ENCODE measurements at regions not wholly inside any gene's neighbourhood (a gene's known extent, or its start where the extent isn't known, plus 50 kb on each side); places are given as distances from the start of the nearest gene placed in this dataset.
"Not testable (repeated sequence)": the region's sequence is repeated elsewhere in the genome, so short reads cannot be mapped to it uniquely, and the experiment has no call there.

GRCh38 chr9:40962461-40962860, 166.0 kb downstream of the FOXD4L6 start:
- H3K9me3 ChIP-seq (ENCODE audit: control insufficient read depth in 2 of 3, low read length in 3 of 3); H3K4me1 ChIP-seq (ENCODE audit: control insufficient read depth in 2 of 2, insufficient read depth in 2 of 2, low read length in 2 of 2); DNase-seq; intact Hi-C loops (cut with micrococcal nuclease); H3K4me3 Mint-ChIP-seq; H3K27ac ChIP-seq (ENCODE audit: low read depth, low read length); H3K9me3 Mint-ChIP-seq; CTCF ChIA-PET; H3K4me3 ChIP-seq (ENCODE audit: low read length); H3K27ac Mint-ChIP-seq; ATAC-seq; POLR2A ChIA-PET; H3K4me1 Mint-ChIP-seq; H3K27me3 Mint-ChIP-seq; H3K36me3 ChIP-seq (ENCODE audit: control insufficient read depth in 2 of 3, insufficient read depth in 3 of 3, low read length in 3 of 3); H3K27me3 ChIP-seq (ENCODE audit: control insufficient read depth in 2 of 2, insufficient read depth in 2 of 2, low read length in 2 of 2): not testable (repeated sequence)
- H3K36me3 Mint-ChIP-seq, result peaks cover 0 to 12% (median 0%) of the 10 kb centered on the region in 5 donors

- H3K9me3 Mint-ChIP-seq; H3K4me1 ChIP-seq (ENCODE audit: control insufficient read depth in 2 of 2, insufficient read depth in 2 of 2, low read length in 2 of 2); intact Hi-C loops (cut with micrococcal nuclease); CTCF ChIA-PET; H3K4me1 Mint-ChIP-seq; H3K9me3 ChIP-seq (ENCODE audit: control insufficient read depth in 2 of 3, low read length in 3 of 3); H3K36me3 ChIP-seq (ENCODE audit: control insufficient read depth in 2 of 3, insufficient read depth in 3 of 3, low read length in 3 of 3); DNase-seq; H3K27me3 ChIP-seq (ENCODE audit: control insufficient read depth in 2 of 2, insufficient read depth in 2 of 2, low read length in 2 of 2); H3K4me3 Mint-ChIP-seq; H3K27ac ChIP-seq (ENCODE audit: low read depth, low read length); H3K4me3 ChIP-seq (ENCODE audit: low read length); ATAC-seq; H3K27me3 Mint-ChIP-seq; POLR2A ChIA-PET; H3K27ac Mint-ChIP-seq: not testable (repeated sequence)
- peaks cover 6 to 54% (median 41%) of the 10 kb centered on the region in 5 donors for H3K36me3 Mint-ChIP-seq
These were observed 176.5 kb downstream of the FOXD4L6 start for GRCh38 chr9:40951876-40952494.

- H3K27me3 ChIP-seq (ENCODE audit: control insufficient read depth in 2 of 2, insufficient read depth in 2 of 2, low read length in 2 of 2); CTCF ChIA-PET; H3K27ac ChIP-seq (ENCODE audit: low read depth, low read length); H3K9me3 ChIP-seq (ENCODE audit: control insufficient read depth in 2 of 3, low read length in 3 of 3); H3K4me1 ChIP-seq (ENCODE audit: control insufficient read depth in 2 of 2, insufficient read depth in 2 of 2, low read length in 2 of 2); ATAC-seq; intact Hi-C loops (cut with micrococcal nuclease); H3K27ac Mint-ChIP-seq; DNase-seq; H3K4me3 ChIP-seq (ENCODE audit: low read length); H3K4me1 Mint-ChIP-seq; H3K4me3 Mint-ChIP-seq; POLR2A ChIA-PET; H3K27me3 Mint-ChIP-seq; H3K36me3 ChIP-seq (ENCODE audit: control insufficient read depth in 2 of 3, insufficient read depth in 3 of 3, low read length in 3 of 3): not testable (repeated sequence)
- peaks cover 0 to 24% (median 8%) of the 10 kb centered on the region in 11 donors for H3K9me3 Mint-ChIP-seq
- peaks cover 2 to 36% (median 19%) of the 10 kb centered on the region in 5 donors for H3K36me3 Mint-ChIP-seq
These were observed 182.3 kb downstream of the FOXD4L6 start for GRCh38 chr9:40946228-40946627.

GRCh38 chr9:40942730-40943129, 185.8 kb downstream of the FOXD4L6 start:
- CTCF ChIA-PET; H3K9me3 ChIP-seq (ENCODE audit: control insufficient read depth in 2 of 3, low read length in 3 of 3); H3K36me3 ChIP-seq (ENCODE audit: control insufficient read depth in 2 of 3, insufficient read depth in 3 of 3, low read length in 3 of 3); H3K27ac Mint-ChIP-seq; H3K4me1 Mint-ChIP-seq; POLR2A ChIA-PET; H3K27me3 ChIP-seq (ENCODE audit: control insufficient read depth in 2 of 2, insufficient read depth in 2 of 2, low read length in 2 of 2); DNase-seq; H3K27ac ChIP-seq (ENCODE audit: low read depth, low read length); H3K4me1 ChIP-seq (ENCODE audit: control insufficient read depth in 2 of 2, insufficient read depth in 2 of 2, low read length in 2 of 2); H3K4me3 ChIP-seq (ENCODE audit: low read length); H3K4me3 Mint-ChIP-seq; ATAC-seq; intact Hi-C loops (cut with micrococcal nuclease); H3K27me3 Mint-ChIP-seq: not testable (repeated sequence)
- Mint-ChIP-seq H3K9me3 (peaks cover 6 to 52% (median 22%) of the 10 kb centered on the region in 11 donors), H3K36me3 (peaks cover 0 to 35% (median 13%) of the 10 kb centered on the region in 5 donors)

DNA sequence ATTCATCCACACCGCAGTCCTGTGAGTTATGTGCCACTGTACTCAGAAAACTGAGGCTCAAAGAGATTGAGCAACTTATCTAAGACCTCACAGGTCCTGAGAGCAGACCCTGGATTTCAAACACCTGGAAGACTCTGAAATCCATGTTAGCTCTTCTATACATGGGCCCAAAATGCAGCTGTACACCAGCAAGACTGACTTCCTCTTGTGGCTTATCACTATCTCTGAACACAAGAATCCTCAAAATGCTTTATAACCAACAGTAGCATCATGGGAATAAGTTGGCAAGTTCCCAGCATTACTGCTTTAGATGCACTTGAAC, 188.6 kb downstream of the FOXD4L6 start:
- Mint-ChIP-seq H3K9me3 (peaks cover 6 to 46% (median 22%) of the 10 kb centered on the region in 11 donors), H3K36me3 (peaks cover 0 to 30% (median 11%) of the 10 kb centered on the region in 5 donors)
- H3K27ac ChIP-seq (ENCODE audit: low read depth, low read length); ATAC-seq; H3K27me3 Mint-ChIP-seq; POLR2A ChIA-PET; H3K36me3 ChIP-seq (ENCODE audit: control insufficient read depth in 2 of 3, insufficient read depth in 3 of 3, low read length in 3 of 3); H3K27ac Mint-ChIP-seq; H3K4me3 ChIP-seq (ENCODE audit: low read length); DNase-seq; H3K4me3 Mint-ChIP-seq; H3K4me1 ChIP-seq (ENCODE audit: control insufficient read depth in 2 of 2, insufficient read depth in 2 of 2, low read length in 2 of 2); CTCF ChIA-PET; intact Hi-C loops (cut with micrococcal nuclease); H3K4me1 Mint-ChIP-seq; H3K27me3 ChIP-seq (ENCODE audit: control insufficient read depth in 2 of 2, insufficient read depth in 2 of 2, low read length in 2 of 2): not testable (repeated sequence)
- H3K9me3 ChIP-seq (ENCODE audit: control insufficient read depth in 2 of 3, low read length in 3 of 3), result peaks cover 0 to 12% (median 3%) of the 10 kb centered on the region in 3 experiments

- H3K4me3 ChIP-seq (ENCODE audit: low read length); ATAC-seq; H3K36me3 ChIP-seq (ENCODE audit: control insufficient read depth in 2 of 3, insufficient read depth in 3 of 3, low read length in 3 of 3); intact Hi-C loops (cut with micrococcal nuclease); H3K27ac ChIP-seq (ENCODE audit: low read depth, low read length); POLR2A ChIA-PET; H3K4me1 Mint-ChIP-seq; DNase-seq; H3K27me3 Mint-ChIP-seq; H3K4me1 ChIP-seq (ENCODE audit: control insufficient read depth in 2 of 2, insufficient read depth in 2 of 2, low read length in 2 of 2); H3K4me3 Mint-ChIP-seq; H3K27ac Mint-ChIP-seq; H3K27me3 ChIP-seq (ENCODE audit: control insufficient read depth in 2 of 2, insufficient read depth in 2 of 2, low read length in 2 of 2); CTCF ChIA-PET: not testable (repeated sequence)
- H3K9me3 ChIP-seq (ENCODE audit: control insufficient read depth in 2 of 3, low read length in 3 of 3), result peaks cover 0 to 12% (median 5%) of the 10 kb centered on the region in 3 experiments
- H3K9me3 Mint-ChIP-seq, result peaks cover 6 to 44% (median 22%) of the 10 kb centered on the region in 11 donors
- peaks cover 0 to 29% (median 10%) of the 10 kb centered on the region in 5 donors for H3K36me3 Mint-ChIP-seq
These were observed 189.1 kb downstream of the FOXD4L6 start for GRCh38 chr9:40939201-40939887.

GRCh38 chr9:40935336-40935735, 193.1 kb downstream of the FOXD4L6 start:
- Mint-ChIP-seq H3K4me3 (no peak overlapping the region), H3K27ac (no peak overlapping the region), H3K27me3 (no peaks in the 10 kb centered on the region), H3K4me1 (no peaks in the 10 kb centered on the region), H3K9me3 (peaks cover 8 to 54% (median 24%) of the 10 kb centered on the region in 11 donors), H3K36me3 (peaks cover 0 to 24% (median 19%) of the 10 kb centered on the region in 5 donors)
- CTCF ChIA-PET, result no interaction called here
- no peaks in the 10 kb centered on the region for H3K27me3 ChIP-seq (ENCODE audit: control insufficient read depth in 2 of 2, insufficient read depth in 2 of 2, low read length in 2 of 2)
- H3K4me1 ChIP-seq (ENCODE audit: control insufficient read depth in 2 of 2, insufficient read depth in 2 of 2, low read length in 2 of 2), result no peaks in the 10 kb centered on the region
- no peaks in the 10 kb centered on the region for H3K36me3 ChIP-seq (ENCODE audit: control insufficient read depth in 2 of 3, insufficient read depth in 3 of 3, low read length in 3 of 3)
- H3K27ac ChIP-seq (ENCODE audit: low read depth, low read length), result no peak overlapping the region
- DNase-seq, result no peak
- no peak for ATAC-seq
- H3K4me3 ChIP-seq (ENCODE audit: low read length), result no peak overlapping the region
- H3K9me3 ChIP-seq (ENCODE audit: control insufficient read depth in 2 of 3, low read length in 3 of 3), result peaks cover 0 to 18% (median 9%) of the 10 kb centered on the region in 3 experiments
- intact Hi-C loops (cut with micrococcal nuclease), result no loop called here
- POLR2A ChIA-PET, result no interaction called here

All from naive thymus-derived CD4-positive, alpha-beta T cell (primary cell).